Stimulated activated CD4-positive, alpha-beta T cell treated with anti-CD3 and anti-CD28 coated beads, Interleukin-1b, Interleukin-23, amount 100 ng/mL, for 24 hours (primary cell): ENCODE measurements at regions not wholly inside any gene's neighbourhood (a gene's known extent, or its start where the extent isn't known, plus 50 kb on each side); places are given as distances from the start of the nearest gene placed in this dataset.
"Not testable (repeated sequence)": the region's sequence is repeated elsewhere in the genome, so short reads cannot be mapped to it uniquely, and the experiment has no call there.

Experiments used
- DNase-seq, 4 experiments: peaks; one replicate each; pipeline ENCODE4 v3.0.0-alpha.2; 2020; ENCODE audit warnings: low read depth in 4 of 4, low spot score in 1 of 4

GRCh38 chr5:125450771-125451170 lies 704.3 kb upstream of the ZNF608 start:
- DNase-seq, result no peak

GRCh38 chr5:125451622-125452021 lies 705.2 kb upstream of the ZNF608 start:
- DNase-seq, result no peak

GRCh38 chr5:125452991-125453390 lies 706.6 kb upstream of the ZNF608 start:
- no peak for DNase-seq

GRCh38 chr5:125455041-125455440 lies 708.6 kb upstream of the ZNF608 start:
- no peak for DNase-seq

DNA sequence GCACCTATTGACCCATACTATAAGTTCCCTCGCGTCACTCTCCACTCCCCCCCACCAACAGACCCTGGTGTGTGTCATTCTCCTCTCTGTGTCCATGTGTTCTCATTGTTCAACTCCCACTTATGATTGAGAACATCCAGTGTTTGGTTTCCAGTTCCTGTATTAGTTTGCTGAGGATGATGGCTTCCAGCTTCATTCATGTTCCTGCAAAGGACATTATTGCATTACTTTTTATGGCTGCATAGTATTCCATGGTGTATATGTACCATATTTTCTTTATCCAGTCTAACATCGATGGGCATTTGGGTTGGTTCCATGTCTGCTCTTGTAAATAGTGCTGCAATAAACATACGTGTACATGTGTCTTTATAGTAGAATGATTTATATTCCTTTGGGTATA lies 709.6 kb upstream of the ZNF608 start:
- DNase-seq, result not testable (repeated sequence)

DNA sequence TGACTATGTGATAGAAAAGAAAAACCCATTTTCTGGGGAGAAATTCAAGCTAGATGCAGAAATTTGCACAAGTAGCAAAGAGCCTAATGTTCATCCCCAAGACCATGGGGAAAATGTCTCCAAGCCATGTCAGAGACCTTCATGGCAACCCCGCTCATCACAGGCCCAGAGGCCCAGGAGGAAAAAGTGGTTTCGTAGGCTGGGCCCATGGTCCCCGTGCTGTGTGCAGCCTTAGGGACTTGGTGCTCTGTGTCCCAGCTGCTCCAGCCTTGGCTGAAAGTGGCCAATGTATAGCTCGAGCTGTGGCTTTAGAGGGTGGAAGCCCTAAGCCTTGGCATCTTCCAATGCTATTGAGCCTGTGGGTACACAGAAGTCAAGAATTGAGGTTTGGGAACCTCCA lies 711.2 kb upstream of the ZNF608 start:
- no peak for DNase-seq

- not testable (repeated sequence) for DNase-seq
Observed at GRCh38 chr5:125458949-125459348, 712.5 kb upstream of the ZNF608 start.

DNA sequence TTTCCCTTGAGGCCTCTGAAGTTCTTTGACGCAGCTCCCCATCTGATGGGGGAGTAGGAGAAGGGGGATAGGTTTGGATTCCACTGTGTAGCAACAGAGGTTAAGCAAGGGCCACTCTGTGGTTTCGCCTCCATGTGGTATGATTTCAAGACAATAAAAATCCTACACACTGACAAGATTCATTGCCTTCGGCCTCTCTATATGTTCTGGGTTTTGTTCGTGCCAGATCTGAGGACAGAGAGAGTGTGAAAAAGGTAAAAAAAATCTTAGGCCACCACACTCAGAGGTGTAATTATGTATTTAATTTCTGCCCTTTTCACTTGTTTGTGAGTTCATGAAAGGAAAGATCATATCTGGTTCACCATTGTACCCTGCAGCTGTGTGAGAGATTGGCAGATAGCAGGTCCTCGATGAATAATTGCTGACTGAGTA lies 715.2 kb upstream of the ZNF608 start:
- no peak for DNase-seq

DNA sequence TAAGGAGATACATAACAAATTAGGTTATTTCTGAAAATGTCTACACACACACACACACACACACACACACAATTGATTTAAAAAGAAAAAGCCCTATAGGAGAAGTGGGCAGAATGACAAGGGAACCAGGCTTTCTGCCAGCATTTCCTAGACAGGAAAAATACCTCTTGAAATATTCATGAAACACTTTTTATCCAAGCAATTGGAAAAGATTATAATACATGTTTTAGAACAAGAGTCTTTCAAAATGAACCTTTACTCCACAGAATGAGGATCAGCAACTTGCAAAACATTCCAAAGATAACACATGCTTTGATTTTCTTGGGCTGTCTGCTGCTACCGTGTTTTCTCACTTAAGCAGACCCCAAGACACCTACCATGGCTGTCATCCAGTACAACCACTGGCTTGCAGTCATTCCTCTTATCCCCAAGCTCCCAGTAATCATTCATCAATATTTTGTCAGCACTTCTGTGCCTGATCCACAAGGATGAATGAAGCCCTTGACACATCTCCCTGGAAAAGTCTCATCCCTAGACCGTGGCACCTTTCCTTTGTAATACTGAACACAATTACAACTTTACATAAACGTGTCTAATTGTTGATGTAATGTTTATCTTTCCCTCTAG lies 717.1 kb upstream of the ZNF608 start:
- DNase-seq, result no peak

- no peak for DNase-seq
Observed at GRCh38 chr5:125464847-125465432, 718.5 kb upstream of the ZNF608 start.

DNA sequence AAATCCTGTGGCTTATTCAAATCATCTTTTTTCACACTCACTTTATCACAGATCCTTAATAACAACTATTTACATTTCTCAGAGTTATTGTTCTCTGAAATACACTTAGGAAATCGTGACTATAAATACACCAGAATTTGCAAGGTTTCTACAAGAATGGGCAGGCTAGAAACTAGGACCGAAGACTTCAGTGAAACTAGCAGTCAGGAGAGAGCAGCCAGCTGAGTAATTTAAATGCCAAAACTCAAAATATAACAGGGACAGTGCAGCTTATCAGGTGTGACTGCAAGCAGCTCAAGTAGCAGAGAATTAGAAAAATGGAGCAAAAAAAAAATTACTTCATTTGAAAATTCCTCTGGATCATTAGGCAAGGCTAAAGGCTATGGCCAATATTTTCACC lies 719.3 kb upstream of the ZNF608 start:
- DNase-seq, result no peak

DNA sequence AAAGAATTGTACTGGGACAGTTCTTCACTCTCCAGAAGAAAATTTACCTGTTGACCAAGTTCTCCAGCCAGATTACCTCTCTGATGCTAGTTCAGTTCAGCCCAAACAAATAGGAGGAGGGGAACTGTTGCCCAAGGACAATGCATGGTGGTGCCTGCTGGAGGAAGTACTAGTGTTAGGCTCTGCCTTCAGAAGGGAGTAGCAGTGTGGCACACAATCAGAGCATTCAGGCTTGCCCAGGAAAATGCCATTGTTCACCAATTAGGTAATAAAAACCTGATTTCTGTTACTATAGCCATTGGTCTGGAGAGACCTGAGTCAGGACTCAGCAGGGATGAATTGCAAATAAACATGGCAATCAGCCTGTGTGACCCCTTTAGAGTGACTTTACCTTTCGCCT lies 720.8 kb upstream of the ZNF608 start:
- DNase-seq, result no peak

GRCh38 chr5:125470280-125470902 lies 724.0 kb upstream of the ZNF608 start:
- DNase-seq, result no peak

GRCh38 chr5:125476901-125477585 lies 730.6 kb upstream of the ZNF608 start:
- DNase-seq, result no peak

DNA sequence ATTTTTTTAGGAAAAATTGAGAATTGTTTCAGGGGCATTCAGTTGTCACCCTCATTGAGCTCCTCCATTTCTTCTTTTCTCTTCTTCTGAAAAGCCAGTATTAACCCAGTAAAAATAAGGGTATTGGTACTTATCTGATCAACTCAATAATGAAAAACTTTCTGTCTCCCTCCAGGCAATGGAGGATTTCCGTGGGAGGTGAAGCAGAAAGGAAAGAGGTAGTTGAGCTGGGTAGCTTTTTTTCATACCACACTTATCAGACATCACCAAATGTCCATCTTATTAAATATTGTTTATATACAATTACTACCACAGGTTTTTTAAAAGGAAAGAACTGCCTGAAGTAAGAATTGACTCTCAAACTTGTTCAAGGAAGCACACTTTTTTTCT lies 731.1 kb upstream of the ZNF608 start:
- DNase-seq, result no peak

DNA sequence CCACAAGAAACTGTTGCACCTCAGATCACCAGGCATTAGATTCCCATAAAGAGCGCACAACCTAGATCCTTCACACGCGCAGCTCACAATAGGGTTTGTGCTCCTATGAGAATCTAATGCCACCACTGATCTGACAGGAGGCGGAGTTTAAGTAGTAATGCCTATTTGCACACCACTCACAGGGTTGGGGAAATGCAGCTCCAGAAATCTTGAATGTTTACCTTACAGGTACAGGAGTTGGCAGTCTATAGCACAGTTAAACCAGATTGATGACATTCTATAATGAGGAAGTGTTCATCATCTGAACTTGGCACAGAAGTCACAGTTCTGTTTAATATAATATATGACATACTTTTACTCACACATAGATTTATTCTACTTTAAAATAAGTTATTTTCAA lies 732.2 kb upstream of the ZNF608 start:
- DNase-seq, result no peak

DNA sequence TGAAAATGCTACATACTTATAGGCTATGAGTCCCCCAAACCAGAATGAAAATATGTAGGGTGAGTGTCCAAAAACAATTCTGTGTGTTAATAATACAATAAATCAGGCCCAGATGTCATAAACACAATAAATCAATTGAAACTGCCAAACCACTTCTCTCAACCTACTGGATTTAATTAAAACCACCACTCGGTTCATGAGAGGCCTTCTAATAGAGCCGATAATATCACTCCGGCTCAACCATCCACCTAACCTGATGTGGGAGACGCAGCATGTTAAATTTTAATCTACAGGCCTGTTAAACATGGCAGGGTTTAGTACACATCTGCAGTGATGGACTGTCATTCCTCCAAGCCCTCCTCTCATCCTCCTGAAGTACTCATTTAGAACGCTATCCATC lies 734.5 kb upstream of the ZNF608 start:
- no peak for DNase-seq

DNA sequence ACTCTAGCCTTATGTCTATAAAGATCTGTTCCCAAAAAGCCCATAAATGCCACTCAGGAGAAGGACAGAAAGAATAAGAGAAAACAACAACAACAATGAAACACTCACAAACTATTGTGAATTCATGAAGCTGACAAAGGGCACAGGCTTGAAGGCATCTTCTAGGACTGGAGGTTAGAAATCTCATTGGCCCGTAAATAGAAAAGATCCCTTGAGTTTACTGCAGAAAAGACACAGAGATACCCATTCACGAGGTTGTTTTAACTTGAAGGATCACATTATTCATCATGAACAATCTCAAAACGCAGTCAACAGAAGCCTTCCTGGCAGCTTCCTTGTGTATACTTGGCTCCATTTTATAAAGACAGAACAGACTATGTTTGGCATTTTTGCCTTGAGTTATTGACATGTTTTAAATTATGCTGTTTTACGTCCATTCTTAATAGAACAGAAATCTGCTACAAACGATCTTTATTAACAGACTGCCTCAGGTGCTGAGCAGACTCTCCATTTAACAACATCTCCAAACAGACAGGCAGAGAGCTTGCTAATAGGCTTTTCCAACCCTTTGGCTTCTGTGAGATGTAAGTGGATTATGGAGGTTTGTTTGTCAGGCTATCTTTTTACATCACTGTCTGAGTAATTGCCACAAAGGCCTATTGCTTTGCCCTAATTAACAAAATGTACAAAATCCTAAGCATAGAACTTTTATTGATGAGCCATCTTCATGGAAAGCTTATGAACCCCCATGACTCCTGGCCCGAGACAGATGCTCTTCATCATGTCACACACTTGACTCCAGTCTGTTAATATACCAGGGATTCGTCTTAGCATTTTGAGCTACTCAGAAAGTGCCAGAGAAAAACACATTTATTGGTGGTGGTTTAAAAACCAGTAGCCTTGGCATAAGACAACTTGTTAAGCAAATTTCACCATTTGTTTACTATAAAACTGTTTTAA lies 735.3 kb upstream of the ZNF608 start:
- DNase-seq, result no peak

DNA sequence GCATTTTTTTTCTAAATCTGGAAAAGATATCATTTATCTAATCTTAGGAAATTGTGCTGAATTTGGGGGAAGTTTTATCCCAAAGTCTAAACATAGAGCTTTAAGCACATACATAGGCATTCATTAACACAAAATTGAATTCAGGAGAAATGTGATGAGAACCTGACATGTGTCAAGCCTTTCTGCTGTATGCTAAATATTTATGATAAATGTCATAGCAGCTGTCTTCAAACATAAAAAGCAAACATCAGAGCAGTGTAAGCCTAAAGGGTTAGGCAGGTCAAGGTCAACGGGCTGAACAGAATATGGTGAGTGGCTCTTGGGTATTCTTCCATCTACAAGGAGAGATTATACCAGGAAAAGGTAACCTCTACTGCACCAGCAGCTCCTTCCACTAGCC lies 737.2 kb upstream of the ZNF608 start:
- DNase-seq, result no peak

DNA sequence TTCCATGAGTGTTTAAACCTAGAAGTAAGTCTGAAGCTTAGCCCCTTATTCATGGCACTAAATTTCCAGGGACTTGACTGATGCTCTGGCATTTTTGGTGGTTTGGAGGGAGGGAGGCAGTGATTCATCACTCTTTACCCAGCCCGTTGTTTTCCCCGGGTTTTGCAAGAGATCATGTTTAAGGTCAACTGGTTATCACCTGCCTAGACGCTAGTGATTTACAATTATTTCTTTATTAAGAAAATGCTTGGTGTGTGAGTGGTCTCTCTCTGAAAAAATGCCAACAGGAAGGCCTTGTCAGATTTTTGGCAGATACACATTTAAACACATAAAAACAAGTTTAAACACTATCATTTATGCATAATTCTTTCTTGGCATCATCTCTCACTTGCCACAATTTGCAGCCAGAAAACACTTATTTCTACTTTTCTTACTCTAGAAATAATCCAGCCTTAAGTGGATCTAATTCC lies 737.9 kb upstream of the ZNF608 start:
- DNase-seq, result no peak
